Activated T-cell treated with anti-CD3 and anti-CD28 coated beads for 24 hours (primary cell): ENCODE measurements at regions not wholly inside any gene's neighbourhood (a gene's known extent, or its start where the extent isn't known, plus 50 kb on each side); places are given as distances from the start of the nearest gene placed in this dataset.

ENCODE experiments used
- DNase-seq: peaks from one replicate; pipeline ENCODE4 v3.0.0-alpha.2; 2020; ENCODE audit warnings: low read depth

- no peak for DNase-seq
Observed at GRCh38 chr3:34183114-34183513, 384.7 kb downstream of the PDCD6IP start.

- no peak for DNase-seq
Observed at GRCh38 chr3:34183611-34184340, 385.3 kb downstream of the PDCD6IP start.

- no peak for DNase-seq
Observed at GRCh38 chr3:34185301-34185700, 386.9 kb downstream of the PDCD6IP start.

GRCh38 chr3:34189133-34189532 is 390.7 kb downstream of the PDCD6IP start:
- DNase-seq: no peak

- no peak for DNase-seq
Observed at GRCh38 chr3:34196914-34197313, 398.5 kb downstream of the PDCD6IP start.

GRCh38 chr3:34198309-34198708 is 399.9 kb downstream of the PDCD6IP start:
- DNase-seq: no peak

GRCh38 chr3:34200576-34200975 is 402.1 kb downstream of the PDCD6IP start:
- DNase-seq: no peak

GRCh38 chr3:34202975-34203374 is 404.5 kb downstream of the PDCD6IP start:
- DNase-seq: no peak

- DNase-seq: no peak
Observed at GRCh38 chr3:34203386-34203785, 405.0 kb downstream of the PDCD6IP start.

GRCh38 chr3:34207002-34207401 is 408.6 kb downstream of the PDCD6IP start:
- no peak for DNase-seq

GRCh38 chr3:34207806-34208205 is 409.4 kb downstream of the PDCD6IP start:
- DNase-seq: no peak

GRCh38 chr3:34212175-34212574 is 413.7 kb downstream of the PDCD6IP start:
- DNase-seq: no peak

- DNase-seq: no peak
Observed at GRCh38 chr3:34212656-34213055, 414.2 kb downstream of the PDCD6IP start.

- no peak for DNase-seq
Observed at GRCh38 chr3:34213478-34213877, 415.0 kb downstream of the PDCD6IP start.

GRCh38 chr3:34216711-34217335 is 418.4 kb downstream of the PDCD6IP start:
- DNase-seq: no peak

GRCh38 chr3:34218706-34219385 is 420.4 kb downstream of the PDCD6IP start:
- DNase-seq: no peak

- DNase-seq: no peak
Observed at GRCh38 chr3:34219556-34219955, 421.1 kb downstream of the PDCD6IP start.

- no peak for DNase-seq
Observed at GRCh38 chr3:34225821-34226366, 427.5 kb downstream of the PDCD6IP start.

GRCh38 chr3:34229876-34230275 is 431.4 kb downstream of the PDCD6IP start:
- no peak for DNase-seq

GRCh38 chr3:34235096-34235495 is 436.7 kb downstream of the PDCD6IP start:
- no peak for DNase-seq

- DNase-seq: no peak
Observed at GRCh38 chr3:34237946-34238345, 439.5 kb downstream of the PDCD6IP start.

GRCh38 chr3:34238407-34238806 is 440.0 kb downstream of the PDCD6IP start:
- no peak for DNase-seq

- DNase-seq: no peak
Observed at GRCh38 chr3:34239287-34239686, 440.9 kb downstream of the PDCD6IP start.
